T-helper 1 cell treated with Interleukin-12 subunit alpha and Interleukin-12 subunit beta and Interleukin-4 antibody, amounts not matched to agents 30 ng/mL and 1 ng/mL, for 36 hours (primary cell): ENCODE measurements at regions not wholly inside any gene's neighbourhood (a gene's known extent, or its start where the extent isn't known, plus 50 kb on each side); places are given as distances from the start of the nearest gene placed in this dataset.

Experiments used
- intact Hi-C: fragments of 100-400 bp; cut with micrococcal nuclease; formaldehyde crosslinking; loops from one replicate; pipeline ENCODE4 v1.15.1; 2024

DNA sequence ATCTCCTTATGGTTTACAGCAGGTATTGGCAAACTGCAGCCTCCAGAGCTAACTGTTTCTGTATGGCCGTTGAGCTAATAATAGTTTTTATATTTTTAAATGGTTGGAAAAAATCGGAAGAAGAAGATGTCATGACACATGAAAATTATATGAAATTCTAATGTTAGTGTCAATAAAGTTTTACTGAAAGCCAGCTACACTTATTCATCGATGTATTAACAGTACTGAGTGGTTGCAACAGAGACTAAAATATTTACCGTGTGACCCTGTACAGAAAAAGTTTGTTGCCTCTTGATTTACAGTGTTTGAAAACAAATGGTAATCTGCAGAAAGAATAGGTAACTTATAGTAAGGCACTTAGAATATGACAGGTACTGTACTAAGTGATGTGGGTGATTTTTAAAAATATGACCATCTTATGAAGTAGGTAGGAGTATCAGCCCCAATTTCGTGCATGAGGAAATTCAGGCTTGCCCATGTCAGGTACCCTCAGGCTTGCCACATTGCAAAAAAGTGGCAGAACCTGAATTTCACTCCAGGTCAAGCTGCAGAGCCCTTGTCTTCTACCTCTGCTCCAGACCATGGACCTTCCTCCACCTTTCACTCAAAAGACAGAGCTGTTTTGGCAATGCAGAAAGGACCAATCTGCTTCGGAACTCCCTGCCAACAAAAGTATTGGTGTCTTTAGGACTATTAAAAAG lies 311.9 kb upstream of the RUNX1 start:
- intact Hi-C loops, result no loop called here

DNA sequence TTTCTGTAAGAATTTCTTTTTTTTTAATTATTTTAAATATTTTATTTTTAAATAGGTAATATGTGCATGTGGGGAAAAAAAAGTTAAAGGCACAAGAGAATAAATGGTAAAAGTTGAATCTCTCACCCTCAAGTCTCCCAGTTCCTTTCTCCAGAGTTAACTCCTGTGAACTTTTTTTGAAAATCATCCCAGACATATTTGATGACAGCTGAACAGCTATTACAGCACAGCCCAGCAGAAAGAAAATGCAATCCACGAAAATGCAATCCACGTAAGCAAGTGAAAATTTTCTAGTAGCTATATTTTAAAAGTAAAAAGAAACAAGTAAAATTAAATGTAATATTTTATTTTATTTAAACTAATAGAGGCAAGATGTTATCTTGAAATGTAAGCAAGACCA lies 310.0 kb upstream of the RUNX1 start:
- intact Hi-C loops, result no loop called here

DNA sequence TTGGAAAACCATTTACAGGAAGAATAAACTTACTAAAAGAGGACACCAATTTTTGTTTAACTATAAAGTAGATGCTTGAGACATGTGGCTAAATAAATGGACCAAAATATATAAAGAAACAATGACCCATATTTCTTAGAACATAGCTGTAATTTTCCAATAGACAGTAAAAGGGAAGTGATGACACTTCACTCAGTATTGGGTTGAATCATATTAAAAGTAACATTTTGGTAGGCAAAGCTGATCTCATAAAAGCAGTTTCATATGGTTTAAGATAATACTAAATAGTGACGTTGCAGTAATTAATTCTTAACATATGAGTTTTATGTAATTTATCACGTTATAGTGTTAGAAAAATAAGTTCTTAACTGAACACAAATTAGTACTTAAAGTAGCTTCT lies 308.9 kb upstream of the RUNX1 start:
- intact Hi-C loops, result no loop called here

DNA sequence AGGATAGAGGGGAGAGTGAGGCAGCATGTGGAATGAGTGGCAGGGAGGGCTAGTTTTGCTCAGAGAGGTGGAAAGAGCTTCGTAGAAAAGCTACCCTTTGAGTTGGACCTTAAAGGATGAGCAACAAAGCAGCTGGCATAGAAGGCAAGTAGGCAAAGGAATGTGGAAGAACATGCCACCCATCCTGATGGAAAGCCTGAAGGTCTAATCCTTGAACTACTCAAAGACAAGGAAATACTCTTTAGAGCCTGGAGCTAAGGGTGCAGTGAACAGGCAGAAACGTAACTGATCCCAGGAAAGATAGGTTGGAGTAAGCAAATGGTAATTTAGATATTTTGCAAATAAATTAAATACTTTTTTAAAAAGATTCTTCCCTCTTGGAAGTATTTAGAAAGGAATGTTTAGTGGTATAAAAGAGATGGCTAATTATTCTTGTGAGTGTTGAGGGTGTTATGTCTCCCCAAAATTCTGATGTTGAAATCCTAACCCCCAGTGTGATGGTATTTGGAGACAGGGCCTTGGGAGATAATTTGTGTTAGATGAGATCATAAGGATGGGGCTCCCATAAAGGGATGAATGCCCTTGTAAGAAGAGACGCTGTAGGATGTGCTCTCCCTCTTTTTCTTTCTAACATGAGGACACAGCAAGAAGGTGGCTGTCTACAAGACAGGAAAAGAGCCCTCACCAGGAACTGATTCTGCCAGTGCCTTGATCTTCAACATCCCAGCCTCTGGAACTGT lies 308.1 kb upstream of the RUNX1 start:
- intact Hi-C loops, result no loop called here

DNA sequence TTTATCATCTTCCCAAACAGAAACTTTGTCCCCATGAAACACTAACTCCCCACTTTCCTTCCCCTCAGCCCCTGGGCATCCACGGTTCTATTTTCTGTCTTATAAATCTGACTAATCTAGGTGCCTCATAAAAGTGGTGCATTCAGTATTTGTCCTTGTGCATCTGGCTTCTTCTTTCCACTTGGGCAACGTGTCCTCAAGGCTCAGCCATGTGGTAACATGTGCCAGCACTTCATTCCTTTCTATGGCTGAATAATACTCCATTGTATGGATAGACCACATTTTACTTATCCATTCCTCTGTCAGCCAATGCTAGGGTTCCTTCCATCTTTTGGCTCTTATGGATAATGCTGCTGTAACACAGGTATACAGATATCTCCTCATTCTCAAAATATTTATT lies 305.0 kb upstream of the RUNX1 start:
- intact Hi-C loops, result no loop called here

DNA sequence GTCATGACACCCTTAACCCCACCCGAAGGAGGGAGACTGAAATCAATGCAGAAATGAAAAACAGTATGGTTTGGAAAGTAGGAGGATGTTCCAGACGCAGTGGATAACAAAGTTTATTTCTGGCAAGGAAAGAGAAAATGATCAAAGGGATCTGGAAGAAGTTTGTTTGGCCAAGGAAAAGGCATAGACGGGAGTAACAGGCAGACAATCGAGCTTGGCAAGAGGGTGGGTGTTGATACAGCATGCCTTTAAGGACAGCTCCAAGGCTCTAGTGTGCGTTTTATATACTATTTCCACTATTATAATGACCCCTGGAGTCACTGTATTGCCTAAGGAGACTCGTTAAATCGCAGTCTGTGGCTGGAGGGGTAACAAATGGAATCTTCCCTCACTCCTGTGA lies 303.7 kb upstream of the RUNX1 start:
- intact Hi-C loops, result no loop called here

DNA sequence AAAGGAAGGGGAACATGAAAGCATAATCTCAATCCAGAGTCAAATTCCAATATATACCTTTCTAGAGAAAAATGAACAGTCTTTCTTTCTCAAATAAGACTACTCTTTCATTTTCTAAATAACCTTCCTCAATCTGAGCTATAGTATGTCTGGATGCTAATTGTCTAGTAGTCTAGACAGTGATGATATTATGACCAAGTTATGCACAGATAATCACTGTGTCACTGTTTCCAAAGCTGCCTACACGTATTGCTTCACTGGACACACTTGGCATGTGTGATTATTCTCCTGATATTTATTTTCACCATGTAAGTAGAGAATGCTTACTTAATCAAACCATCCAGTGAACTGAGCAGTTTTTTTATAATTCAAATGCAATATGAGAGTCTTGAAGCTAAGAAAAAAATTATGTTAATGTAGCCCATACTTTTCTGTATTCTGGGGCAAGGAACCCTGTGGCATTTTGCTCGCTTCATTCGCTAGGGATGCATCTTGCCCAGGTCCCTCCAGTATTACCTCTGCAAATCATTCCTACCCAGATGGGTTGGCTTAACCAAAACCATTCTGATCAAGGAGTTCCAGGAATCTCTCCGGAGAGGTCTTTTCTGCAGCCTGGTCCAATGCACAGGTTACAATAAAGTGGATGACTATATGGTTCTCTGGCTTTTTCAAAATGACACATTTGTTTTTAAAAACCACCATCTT lies 303.1 kb upstream of the RUNX1 start:
- intact Hi-C loops, result no loop called here

DNA sequence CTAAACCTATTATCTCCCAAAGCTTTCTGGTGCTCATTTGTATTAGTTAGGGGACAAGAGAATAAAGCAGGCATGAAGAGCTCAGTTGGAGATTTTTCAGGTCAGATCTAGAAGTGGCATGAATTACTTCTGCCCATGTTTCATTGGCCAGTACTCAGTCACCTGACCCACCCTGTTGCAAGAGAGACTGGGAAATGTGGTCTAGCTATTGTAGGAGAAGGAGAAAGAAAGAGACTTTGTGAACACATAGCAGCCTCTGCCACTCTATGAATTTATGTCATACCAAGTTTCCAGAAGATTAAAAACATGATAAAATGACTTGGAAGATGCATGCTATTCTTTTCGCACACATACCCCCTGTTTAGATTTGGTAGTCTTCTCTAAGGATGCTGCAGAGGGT lies 302.3 kb upstream of the RUNX1 start:
- intact Hi-C loops, result no loop called here

DNA sequence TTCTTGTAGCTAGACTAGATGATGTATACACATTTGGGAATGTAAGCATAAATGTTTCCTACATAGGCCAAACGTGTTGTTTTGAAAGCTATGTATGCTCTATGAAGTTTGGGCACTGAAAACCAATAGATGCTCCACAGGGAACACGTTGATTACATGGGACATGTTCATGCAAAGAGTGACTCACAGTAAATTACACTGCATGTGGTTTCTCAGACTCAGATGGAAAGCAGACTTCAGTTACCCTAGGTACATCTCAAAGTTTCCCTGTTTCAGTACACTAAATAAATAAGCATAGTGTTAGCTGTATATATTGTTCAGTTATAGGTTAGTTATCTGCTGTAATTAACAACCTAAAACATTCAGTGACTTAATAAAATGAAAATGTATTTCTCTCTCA lies 301.9 kb upstream of the RUNX1 start:
- intact Hi-C loops, result no loop called here

DNA sequence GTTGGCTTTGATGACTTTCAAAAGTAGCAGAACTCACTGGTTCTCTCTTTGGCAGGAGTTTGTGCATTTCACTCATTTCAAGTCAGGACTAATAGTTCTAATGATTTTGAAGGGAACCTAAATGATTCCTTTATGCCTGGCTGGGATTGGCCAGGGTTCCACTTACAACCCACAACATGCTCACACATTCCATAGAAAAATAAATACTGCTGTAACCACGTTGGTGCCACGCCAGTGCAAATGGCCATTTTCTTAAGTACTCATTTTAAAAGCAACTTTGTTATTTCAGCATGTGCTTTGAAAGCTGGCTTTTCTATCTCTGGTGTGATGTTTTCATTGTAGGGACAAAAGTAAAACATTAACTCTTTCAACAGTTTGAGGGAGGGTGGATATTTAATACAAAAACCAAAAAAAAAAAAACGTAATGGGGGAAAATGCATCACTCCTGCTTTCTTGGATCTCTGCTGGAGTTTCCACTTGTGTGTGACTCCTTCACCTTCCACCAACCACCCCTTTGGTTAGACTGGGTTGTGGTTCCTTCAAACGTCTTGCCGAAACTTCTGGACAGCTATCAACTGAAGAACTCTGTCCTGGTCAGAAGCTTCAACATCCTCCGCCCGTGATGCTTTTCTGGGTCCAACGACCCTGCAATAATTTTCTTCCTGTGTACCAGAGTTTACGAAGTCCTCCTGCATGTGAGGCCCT lies 300.4 kb upstream of the RUNX1 start:
- intact Hi-C loops, result no loop called here

DNA sequence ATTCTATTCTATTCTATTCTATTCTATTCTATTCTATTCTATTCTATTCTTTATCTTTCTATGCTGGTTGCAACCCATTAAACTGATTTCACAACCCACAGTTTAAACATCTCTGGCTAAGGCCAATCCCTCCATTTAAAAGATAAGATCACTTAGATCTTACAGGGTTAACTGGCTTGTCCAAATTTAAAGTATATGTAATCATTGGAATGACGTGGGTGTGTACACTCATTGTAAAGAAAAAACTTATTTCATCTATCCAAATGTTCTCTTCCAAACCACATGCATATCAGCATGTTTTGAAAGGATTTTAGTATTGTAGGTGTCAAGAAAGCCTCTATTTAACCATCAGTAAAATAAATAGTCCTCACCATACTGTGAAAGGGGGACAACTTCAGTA lies 299.6 kb upstream of the RUNX1 start:
- intact Hi-C loops, result no loop called here

DNA sequence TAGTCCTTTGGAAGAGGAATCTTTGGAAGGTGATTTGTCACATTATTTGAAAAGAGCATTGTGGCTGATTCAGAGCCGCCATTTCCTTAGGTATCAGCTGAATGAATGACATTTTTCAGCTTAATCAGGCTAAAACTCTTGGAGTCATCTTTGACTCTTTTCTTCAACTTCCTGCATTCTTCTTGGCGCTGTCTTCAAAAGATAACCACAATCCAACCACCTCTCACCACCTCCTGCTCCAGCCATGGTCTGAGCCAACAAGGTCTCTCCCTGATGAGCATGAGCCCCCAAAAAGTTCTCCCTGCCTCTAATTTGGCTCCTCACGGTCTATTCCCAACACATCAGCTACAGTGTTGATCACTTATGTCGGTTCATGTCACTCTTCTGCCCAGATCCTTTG lies 297.6 kb upstream of the RUNX1 start:
- intact Hi-C loops, result no loop called here

DNA sequence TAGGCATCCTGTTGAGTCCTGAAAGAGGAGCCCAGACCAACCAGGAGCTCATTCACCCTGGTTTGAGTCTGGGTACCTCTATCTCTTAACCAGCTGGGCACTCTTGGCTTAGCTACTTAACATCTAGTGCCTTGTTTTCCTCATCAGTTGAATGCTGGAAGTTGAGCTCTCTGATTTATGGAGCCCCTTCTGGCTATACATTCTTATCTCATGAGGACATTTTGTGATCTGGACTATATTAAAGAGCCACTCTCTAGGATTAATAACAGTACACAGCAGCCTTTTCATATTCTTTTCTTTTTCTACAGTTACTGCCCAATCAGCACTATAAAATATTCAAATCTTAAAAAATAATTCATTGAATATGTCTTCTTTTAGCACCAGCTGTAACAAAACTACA lies 296.9 kb upstream of the RUNX1 start:
- intact Hi-C loops, result no loop called here

DNA sequence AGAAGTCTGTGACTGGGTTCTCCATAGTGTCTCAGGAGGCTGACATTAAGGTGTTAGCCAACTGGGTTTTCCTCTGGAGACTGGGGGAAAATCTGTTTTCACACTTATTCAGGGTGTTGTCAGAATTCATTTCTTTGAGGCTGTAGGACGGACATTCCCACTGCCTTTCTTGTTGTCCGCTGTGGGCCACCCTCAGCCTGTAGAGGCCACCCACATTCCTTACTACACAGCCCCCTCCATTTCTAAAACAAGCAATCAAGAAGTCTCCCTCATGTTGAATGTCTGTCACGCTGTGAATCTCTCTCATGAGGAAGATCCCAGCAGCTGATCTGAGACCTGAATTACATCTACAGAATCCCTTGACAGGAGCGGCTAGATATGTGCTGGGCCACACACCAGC lies 295.5 kb upstream of the RUNX1 start:
- intact Hi-C loops, result no loop called here

DNA sequence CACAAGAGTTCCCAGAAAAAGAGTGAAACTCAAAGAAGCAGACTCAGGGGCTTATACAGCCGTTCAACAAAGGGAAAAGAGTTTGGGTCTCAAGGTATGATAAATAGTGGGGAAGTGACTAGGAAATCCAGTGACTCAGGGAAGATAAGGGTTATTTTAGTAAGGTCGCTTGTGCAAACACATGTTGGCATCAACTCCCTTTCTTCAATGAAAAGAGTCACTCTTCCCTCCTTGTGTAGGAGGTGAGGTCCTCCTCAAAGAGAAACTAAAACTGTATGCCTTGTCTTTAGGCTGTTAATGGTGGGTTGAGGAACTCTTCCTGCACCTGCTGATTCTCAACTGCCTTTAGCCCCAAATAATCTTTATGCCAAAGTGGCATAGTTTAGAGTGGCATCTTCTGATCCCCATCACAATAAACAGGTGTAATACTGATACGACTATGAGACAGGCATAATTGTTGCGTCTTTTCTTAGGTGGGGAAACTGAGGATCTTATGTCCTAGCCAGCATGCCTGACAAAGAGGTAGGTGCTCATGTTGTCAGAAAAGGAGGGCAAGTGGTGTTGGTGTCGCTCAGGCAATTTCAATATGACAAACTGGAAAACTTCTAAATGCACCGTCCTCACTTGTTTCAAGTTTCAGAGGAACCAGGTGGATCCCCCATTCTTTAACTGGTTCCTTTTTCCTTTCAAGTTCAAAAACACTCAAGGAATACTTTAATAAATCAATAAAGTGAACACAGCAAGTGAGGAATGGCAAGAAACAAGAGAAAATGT lies 294.1 kb upstream of the RUNX1 start:
- intact Hi-C loops, result loop anchor here (1.0 kb wide), 1 partner anchor 293 kb away; no protein-coding TSS in a partner anchor

DNA sequence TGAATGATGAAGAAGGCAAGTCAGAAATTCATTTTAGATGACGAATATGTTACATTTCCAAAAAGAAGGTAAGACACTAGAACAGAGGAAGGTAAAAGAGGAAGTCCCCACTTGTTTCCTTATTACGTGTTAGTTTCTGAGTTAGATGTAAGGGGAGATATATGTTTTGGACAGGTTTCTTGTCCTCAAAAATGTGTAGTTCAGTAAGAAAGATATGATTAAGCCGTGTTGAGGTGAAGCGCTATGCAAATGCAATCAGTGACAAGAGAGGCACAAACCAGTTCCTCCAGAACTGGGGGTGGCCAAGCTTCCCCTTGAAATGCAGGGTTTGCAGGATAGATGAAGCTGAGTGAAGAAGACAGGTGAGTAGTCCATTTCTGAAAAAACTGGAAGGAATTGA lies 293.3 kb upstream of the RUNX1 start:
- intact Hi-C loops, result no loop called here

DNA sequence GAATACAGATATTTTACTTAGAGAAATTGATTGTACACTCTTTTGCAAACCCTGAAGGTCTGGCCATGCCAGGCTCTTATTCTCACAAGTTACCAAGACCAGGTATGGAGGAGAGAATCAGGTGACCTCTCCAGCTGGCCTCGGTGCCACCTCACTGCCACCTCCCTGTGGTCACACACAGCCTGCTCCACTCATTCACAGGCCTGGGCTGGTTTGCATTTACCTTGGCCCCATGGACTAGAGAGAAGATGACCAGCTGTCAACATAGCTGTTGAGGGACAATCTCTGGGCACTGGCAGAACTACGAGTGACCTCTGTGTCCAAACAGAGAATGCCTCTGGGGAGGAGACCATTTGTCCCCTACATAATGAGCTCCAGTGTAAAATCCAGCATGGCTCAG lies 291.2 kb upstream of the RUNX1 start:
- intact Hi-C loops, result no loop called here

DNA sequence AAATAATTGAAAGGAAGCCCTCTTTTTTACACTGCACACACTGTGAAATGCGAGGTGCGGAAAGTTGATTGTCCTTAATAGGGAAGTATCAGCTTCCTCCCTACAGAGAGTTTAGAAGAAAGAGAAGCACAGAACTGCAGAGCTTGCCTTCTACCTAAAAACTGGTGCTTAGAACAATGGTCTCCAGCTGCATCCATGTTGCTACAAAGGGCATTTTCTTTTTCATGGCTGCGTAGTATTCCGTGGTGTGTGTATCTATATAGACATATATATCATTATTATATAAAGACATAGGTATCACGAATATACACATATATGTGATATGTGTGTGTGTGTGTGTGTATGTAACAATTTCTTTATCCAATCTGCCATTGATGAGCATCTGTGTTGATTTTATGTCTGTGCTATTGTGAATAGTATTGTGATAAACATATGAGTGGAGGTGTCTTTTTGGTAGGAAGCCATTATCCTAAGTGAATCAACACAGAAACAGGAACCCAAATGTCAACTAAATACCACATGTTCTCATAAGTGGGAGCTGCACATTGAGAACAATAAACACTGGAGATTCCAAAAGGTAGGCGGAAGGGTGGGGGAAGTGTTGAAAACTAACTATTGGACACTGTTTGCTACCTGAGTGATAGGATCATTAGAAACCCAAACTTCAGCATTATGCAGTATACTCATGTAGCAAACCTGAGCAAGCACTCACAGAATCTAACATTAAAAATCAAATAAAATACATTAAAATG lies 290.0 kb upstream of the RUNX1 start:
- intact Hi-C loops, result no loop called here

DNA sequence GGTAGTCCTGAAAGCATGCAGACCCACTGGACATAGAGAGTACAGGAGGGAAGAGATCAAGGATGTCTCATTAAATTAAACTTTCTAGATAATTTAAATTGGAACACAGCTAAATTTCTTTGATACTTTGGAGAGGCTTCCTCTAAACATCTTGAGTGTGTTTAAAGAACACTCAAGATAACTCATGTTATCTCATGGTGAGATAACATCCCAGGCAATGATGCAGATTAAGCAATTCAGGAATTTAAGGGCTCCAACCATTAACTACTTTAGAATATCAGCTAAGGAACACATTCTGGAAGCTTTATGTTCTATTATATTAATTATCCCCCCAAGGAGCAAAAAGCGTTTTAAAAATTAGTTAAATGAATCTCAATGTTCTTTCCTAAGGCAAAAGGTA lies 289.2 kb upstream of the RUNX1 start:
- intact Hi-C loops, result no loop called here

DNA sequence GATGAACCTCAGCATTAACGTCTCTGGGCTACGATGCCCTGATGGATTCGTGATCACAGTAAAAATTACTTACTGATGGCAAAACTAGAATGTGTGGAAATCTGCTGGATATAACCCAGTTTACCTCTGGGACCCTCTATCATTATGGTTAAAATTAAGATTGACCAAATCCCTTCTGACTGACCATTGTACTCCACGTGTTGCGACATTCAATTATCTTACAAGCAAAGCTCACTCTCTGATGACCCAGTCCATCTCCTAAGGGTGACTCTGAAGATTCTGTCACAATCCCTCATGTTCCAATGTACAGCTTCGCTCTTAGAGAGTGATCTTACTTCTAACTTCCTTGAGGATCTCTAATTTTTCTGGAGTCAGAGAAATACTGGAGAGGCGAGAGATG lies 288.5 kb upstream of the RUNX1 start:
- intact Hi-C loops, result no loop called here

DNA sequence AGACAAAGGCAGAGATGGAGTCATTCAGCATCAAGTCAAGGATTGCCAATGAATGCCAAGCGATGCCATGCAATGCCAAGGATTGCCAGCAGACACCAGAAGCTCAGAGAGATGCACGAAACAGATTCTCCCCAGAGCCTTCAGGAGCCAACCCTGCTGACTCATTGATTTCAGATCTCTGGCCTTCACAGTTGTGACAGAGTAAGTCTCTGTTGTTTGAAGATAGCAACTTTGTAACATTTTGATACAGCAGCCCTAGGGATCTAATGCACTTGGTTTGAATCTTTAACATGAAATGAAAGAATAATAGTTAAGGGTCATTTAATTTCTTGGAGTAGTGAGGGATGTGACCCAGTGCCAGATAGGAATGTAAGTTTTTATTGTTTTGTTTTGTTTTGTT lies 287.4 kb upstream of the RUNX1 start:
- intact Hi-C loops, result no loop called here
